ENCODE measurements at regions not wholly inside any gene's neighbourhood (a gene's known extent, or its start where the extent isn't known, plus 50 kb on each side); places are given as distances from the start of the nearest gene placed in this dataset.

DNA sequence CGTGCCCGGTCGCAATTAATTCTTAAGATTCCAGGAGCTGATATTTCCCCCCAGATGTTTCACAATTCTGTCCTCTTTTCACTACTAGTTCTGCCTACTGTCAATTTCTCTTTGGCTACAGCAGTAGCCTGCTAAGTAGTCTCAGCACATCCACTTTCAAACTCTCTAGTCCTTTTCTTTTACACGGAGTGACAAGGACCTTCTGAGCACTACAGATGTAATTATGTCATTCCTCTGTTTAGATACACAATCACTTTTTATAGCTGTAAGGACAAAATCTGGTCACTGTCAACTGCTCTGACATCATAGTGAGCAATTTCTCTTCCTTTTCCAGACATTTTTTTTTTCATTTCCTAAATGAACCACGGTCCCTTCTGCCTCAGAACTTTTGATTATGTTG, 421.7 kb upstream of the CHRM3 start:
- ChIA-PET POLR2A (no interaction called here), CTCF (ENCODE audit: low intra/inter-chr PET ratio, low total read pairs) (no interaction called here)
- no peaks in the 10 kb centered on the region for H3K36me3 ChIP-seq (replicated peaks in 1 of 2; ENCODE audit: control insufficient read depth in 1 of 2, insufficient read depth in 2 of 2, low read length in 2 of 2)
- no peaks in the 10 kb centered on the region for H3K79me2 ChIP-seq (ENCODE audit: insufficient read depth, low read length)
- in situ Hi-C loops (cut with HindIII; ENCODE audit: extremely low pct_ligation_motif_present, low pct_unique_long_range_greater_than_20kb): no loop called here
- intact Hi-C loops (cut with micrococcal nuclease; ENCODE audit: unreplicated experiment): no loop called here
- 18% methylated on average over 5 of the region's 5 CpGs for WGBS (ENCODE audit: low lambda C conversion rate)
- H3K4me3 ChIP-seq (replicated peaks in 1 of 3; ENCODE audit: insufficient read depth in 1 of 3, low read depth in 2 of 3, low read length in 3 of 3): no peak overlapping the region
- H3K9me3 ChIP-seq (ENCODE audit: low read length): peaks cover 89% of the 10 kb centered on the region
- TF ChIP-seq CREB1 (IDR thresholded peaks at IDR 0.05): 0 out of 2 replicates have a peak, but pooled peaks have one; percentile 12
- TF ChIP-seq CREB1 (CRISPR knock-in tag; IDR thresholded peaks at IDR 0.05): no peak
- TF ChIP-seq ZNF263 (CRISPR knock-in tag; IDR thresholded peaks at IDR 0.05): no peak
- TF ChIP-seq, protein P1, sequence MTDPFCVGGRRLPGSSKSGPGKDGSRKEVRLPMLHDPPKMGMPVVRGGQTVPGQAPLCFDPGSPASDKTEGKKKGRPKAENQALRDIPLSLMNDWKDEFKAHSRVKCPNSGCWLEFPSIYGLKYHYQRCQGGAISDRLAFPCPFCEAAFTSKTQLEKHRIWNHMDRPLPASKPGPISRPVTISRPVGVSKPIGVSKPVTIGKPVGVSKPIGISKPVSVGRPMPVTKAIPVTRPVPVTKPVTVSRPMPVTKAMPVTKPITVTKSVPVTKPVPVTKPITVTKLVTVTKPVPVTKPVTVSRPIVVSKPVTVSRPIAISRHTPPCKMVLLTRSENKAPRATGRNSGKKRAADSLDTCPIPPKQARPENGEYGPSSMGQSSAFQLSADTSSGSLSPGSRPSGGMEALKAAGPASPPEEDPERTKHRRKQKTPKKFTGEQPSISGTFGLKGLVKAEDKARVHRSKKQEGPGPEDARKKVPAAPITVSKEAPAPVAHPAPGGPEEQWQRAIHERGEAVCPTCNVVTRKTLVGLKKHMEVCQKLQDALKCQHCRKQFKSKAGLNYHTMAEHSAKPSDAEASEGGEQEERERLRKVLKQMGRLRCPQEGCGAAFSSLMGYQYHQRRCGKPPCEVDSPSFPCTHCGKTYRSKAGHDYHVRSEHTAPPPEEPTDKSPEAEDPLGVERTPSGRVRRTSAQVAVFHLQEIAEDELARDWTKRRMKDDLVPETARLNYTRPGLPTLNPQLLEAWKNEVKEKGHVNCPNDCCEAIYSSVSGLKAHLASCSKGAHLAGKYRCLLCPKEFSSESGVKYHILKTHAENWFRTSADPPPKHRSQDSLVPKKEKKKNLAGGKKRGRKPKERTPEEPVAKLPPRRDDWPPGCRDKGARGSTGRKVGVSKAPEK (CRISPR knock-in tag; IDR thresholded peaks at IDR 0.05; ENCODE audit: borderline replicate concordance): no peak
- TF ChIP-seq DNMT3B (CRISPR knock-in tag; conservative IDR thresholded peaks at IDR 0.05): no peak
- no peak for TF ChIP-seq ZNF451 (CRISPR knock-in tag; IDR thresholded peaks at IDR 0.05)
- TF ChIP-seq HCFC1 (IDR thresholded peaks at IDR 0.05; ENCODE audit: low read depth, low read length): no peak
- no peak for TF ChIP-seq ZNF720 (CRISPR knock-in tag; IDR thresholded peaks at IDR 0.05)
- H3K9ac ChIP-seq (ENCODE audit: insufficient read depth, low read depth, low read length): no peak overlapping the region
- no peaks in the 10 kb centered on the region for H3K4me1 ChIP-seq (ENCODE audit: insufficient read depth, low read length)
- H4K20me1 ChIP-seq (ENCODE audit: insufficient read depth, low read length): no peaks in the 10 kb centered on the region
- no peak overlapping the region for H3K4me2 ChIP-seq (ENCODE audit: low read depth, low read length)
- BruUV-seq (replicated peaks): no TSS peak
- FAIRE-seq: no peak
- H3K27me3 ChIP-seq (ENCODE audit: control insufficient read depth in 1 of 2, insufficient read depth in 2 of 2, low read length in 2 of 2): no peaks in the 10 kb centered on the region
- no peak overlapping the region for H2AFZ ChIP-seq (ENCODE audit: low read length)
- DNase-seq (ENCODE audit: low spot score): no peak
- H3K27ac ChIP-seq (ENCODE audit: extremely low read length, insufficient read depth, low read length): no peak overlapping the region
- ATAC-seq: no peak

DNA sequence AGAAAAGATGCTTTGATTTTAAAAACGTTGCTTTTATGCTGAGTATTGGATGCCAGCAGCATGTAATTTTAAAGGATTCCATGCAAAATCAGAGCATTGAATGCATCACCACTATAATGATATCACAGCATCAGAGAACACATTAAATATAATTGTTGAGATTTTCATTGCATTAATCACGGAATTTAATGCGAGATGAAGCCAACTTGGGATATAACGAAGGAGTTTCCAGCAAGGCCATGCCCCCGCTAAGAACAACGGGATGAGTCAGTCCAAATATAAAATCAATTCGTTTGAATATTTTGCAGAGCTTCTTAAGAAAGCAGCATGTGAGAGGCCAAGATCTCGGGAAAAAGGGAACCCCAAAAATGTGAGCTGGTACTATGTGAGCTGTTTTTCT, 423.4 kb upstream of the CHRM3 start:
- Histone ChIP-seq H3K9ac (ENCODE audit: insufficient read depth, low read depth, low read length) (no peak overlapping the region), H3K79me2 (ENCODE audit: insufficient read depth, low read length) (no peaks in the 10 kb centered on the region), H3K4me2 (ENCODE audit: low read depth, low read length) (no peak overlapping the region), H3K9me3 (ENCODE audit: low read length) (peaks cover 95% of the 10 kb centered on the region), H3K27me3 (ENCODE audit: control insufficient read depth in 1 of 2, insufficient read depth in 2 of 2, low read length in 2 of 2) (no peaks in the 10 kb centered on the region), H3K4me3 (replicated peaks in 1 of 3; ENCODE audit: insufficient read depth in 1 of 3, low read depth in 2 of 3, low read length in 3 of 3) (no peak overlapping the region), H3K27ac (ENCODE audit: extremely low read length, insufficient read depth, low read length) (no peak overlapping the region), H3K36me3 (replicated peaks in 1 of 2; ENCODE audit: control insufficient read depth in 1 of 2, insufficient read depth in 2 of 2, low read length in 2 of 2) (no peaks in the 10 kb centered on the region), H4K20me1 (ENCODE audit: insufficient read depth, low read length) (no peaks in the 10 kb centered on the region), H2AFZ (ENCODE audit: low read length) (no peak overlapping the region), H3K4me1 (ENCODE audit: insufficient read depth, low read length) (no peaks in the 10 kb centered on the region)
- no TSS peak for BruUV-seq (replicated peaks)
- WGBS (ENCODE audit: low lambda C conversion rate): 30% methylated on average over 8 of the region's 8 CpGs
- in situ Hi-C loops (cut with HindIII; ENCODE audit: extremely low pct_ligation_motif_present, low pct_unique_long_range_greater_than_20kb): no loop called here
- ATAC-seq (no peak), FAIRE-seq (no peak), DNase-seq (ENCODE audit: low spot score) (no peak)
- CTCF ChIA-PET (ENCODE audit: low intra/inter-chr PET ratio, low total read pairs): no interaction called here
- POLR2A ChIA-PET: no interaction called here
- intact Hi-C loops (cut with micrococcal nuclease; ENCODE audit: unreplicated experiment): no loop called here
- TF ChIP-seq, protein P2, sequence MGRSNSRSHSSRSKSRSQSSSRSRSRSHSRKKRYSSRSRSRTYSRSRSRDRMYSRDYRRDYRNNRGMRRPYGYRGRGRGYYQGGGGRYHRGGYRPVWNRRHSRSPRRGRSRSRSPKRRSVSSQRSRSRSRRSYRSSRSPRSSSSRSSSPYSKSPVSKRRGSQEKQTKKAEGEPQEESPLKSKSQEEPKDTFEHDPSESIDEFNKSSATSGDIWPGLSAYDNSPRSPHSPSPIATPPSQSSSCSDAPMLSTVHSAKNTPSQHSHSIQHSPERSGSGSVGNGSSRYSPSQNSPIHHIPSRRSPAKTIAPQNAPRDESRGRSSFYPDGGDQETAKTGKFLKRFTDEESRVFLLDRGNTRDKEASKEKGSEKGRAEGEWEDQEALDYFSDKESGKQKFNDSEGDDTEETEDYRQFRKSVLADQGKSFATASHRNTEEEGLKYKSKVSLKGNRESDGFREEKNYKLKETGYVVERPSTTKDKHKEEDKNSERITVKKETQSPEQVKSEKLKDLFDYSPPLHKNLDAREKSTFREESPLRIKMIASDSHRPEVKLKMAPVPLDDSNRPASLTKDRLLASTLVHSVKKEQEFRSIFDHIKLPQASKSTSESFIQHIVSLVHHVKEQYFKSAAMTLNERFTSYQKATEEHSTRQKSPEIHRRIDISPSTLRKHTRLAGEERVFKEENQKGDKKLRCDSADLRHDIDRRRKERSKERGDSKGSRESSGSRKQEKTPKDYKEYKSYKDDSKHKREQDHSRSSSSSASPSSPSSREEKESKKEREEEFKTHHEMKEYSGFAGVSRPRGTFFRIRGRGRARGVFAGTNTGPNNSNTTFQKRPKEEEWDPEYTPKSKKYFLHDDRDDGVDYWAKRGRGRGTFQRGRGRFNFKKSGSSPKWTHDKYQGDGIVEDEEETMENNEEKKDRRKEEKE (IDR thresholded peaks at IDR 0.05): no peak
- TF ChIP-seq ZNF564 (CRISPR knock-in tag; IDR thresholded peaks at IDR 0.05) (no peak), SRSF9 (IDR thresholded peaks at IDR 0.05; ENCODE audit: borderline replicate concordance, insufficient read depth, low read depth, low read length, poor library complexity, severe bottlenecking) (no peak), ZNF501 (CRISPR knock-in tag; IDR thresholded peaks at IDR 0.05) (no peak), ZNF615 (CRISPR knock-in tag; IDR thresholded peaks at IDR 0.05; ENCODE audit: borderline replicate concordance) (no peak)
- TF ChIP-seq, protein P3, sequence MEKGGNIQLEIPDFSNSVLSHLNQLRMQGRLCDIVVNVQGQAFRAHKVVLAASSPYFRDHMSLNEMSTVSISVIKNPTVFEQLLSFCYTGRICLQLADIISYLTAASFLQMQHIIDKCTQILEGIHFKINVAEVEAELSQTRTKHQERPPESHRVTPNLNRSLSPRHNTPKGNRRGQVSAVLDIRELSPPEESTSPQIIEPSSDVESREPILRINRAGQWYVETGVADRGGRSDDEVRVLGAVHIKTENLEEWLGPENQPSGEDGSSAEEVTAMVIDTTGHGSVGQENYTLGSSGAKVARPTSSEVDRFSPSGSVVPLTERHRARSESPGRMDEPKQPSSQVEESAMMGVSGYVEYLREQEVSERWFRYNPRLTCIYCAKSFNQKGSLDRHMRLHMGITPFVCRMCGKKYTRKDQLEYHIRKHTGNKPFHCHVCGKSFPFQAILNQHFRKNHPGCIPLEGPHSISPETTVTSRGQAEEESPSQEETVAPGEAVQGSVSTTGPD (CRISPR knock-in tag; IDR thresholded peaks at IDR 0.05): no peak
